ENCODE measurements at regions not wholly inside any gene's neighbourhood (a gene's known extent, or its start where the extent isn't known, plus 50 kb on each side); places are given as distances from the start of the nearest gene placed in this dataset.

DNA sequence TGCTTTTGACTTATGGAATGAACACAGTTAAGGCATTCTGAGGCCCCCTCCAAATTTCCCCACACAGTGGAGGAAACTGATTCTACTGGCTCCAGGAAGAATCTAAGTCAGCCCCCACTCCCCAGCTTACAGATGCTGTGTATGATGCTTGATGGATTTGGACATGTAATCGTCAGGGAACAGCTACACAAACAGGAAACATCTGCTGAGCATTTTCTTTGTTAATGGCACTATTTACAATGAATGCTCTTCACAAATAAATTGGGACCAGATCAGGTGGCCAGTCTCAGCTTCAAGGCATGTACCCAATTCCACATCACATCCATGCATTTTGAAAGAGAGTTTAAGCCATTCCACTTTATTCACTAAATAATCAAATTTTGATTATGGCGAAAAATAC, 562.3 kb downstream of the SOX11 start:
- H4K20me1 ChIP-seq (ENCODE audit: insufficient read depth) = no peaks in the 10 kb centered on the region
- no peaks in the 10 kb centered on the region for H3F3A ChIP-seq (ENCODE audit: insufficient read depth, low read length, poor library complexity, severe bottlenecking)
- no peak overlapping the region for H3K4me3 ChIP-seq (ENCODE audit: low read length)
- no peaks in the 10 kb centered on the region for H3K9me2 ChIP-seq (ENCODE audit: insufficient read depth, low read length)
- H2AFZ ChIP-seq (ENCODE audit: low read depth, low read length) = no peak overlapping the region
- no peak overlapping the region for H3K27ac ChIP-seq (ENCODE audit: low read length)
- no peaks in the 10 kb centered on the region for H3K9me3 ChIP-seq (ENCODE audit: low read length)
- H3K4me2 ChIP-seq (ENCODE audit: low read length) = no peak overlapping the region
- no peaks in the 10 kb centered on the region for H3K27me3 ChIP-seq (ENCODE audit: insufficient read depth, low read depth, low read length)
- no peaks in the 10 kb centered on the region for H3K36me3 ChIP-seq (ENCODE audit: insufficient read depth, low read length)
- H3K79me2 ChIP-seq (replicated peaks; ENCODE audit: insufficient read depth, low read length) = no peaks in the 10 kb centered on the region
- no peak overlapping the region for H3K9ac ChIP-seq (ENCODE audit: low read length)
- TF ChIP-seq MXI1 (conservative IDR thresholded peaks at IDR 0.05; ENCODE audit: poor library complexity, severe bottlenecking) (no peak), RAD21 (conservative IDR thresholded peaks at IDR 0.05) (no peak), POLR2AphosphoS5 (IDR thresholded peaks at IDR 0.05) (no peak), EZH2 (IDR thresholded peaks at IDR 0.05; ENCODE audit: borderline replicate concordance, insufficient read depth, low read length, poor library complexity, severe bottlenecking) (no peak)
- TF ChIP-seq, protein P1, sequence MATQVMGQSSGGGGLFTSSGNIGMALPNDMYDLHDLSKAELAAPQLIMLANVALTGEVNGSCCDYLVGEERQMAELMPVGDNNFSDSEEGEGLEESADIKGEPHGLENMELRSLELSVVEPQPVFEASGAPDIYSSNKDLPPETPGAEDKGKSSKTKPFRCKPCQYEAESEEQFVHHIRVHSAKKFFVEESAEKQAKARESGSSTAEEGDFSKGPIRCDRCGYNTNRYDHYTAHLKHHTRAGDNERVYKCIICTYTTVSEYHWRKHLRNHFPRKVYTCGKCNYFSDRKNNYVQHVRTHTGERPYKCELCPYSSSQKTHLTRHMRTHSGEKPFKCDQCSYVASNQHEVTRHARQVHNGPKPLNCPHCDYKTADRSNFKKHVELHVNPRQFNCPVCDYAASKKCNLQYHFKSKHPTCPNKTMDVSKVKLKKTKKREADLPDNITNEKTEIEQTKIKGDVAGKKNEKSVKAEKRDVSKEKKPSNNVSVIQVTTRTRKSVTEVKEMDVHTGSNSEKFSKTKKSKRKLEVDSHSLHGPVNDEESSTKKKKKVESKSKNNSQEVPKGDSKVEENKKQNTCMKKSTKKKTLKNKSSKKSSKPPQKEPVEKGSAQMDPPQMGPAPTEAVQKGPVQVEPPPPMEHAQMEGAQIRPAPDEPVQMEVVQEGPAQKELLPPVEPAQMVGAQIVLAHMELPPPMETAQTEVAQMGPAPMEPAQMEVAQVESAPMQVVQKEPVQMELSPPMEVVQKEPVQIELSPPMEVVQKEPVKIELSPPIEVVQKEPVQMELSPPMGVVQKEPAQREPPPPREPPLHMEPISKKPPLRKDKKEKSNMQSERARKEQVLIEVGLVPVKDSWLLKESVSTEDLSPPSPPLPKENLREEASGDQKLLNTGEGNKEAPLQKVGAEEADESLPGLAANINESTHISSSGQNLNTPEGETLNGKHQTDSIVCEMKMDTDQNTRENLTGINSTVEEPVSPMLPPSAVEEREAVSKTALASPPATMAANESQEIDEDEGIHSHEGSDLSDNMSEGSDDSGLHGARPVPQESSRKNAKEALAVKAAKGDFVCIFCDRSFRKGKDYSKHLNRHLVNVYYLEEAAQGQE (IDR thresholded peaks at IDR 0.05; ENCODE audit: borderline replicate concordance) = no peak

DNA sequence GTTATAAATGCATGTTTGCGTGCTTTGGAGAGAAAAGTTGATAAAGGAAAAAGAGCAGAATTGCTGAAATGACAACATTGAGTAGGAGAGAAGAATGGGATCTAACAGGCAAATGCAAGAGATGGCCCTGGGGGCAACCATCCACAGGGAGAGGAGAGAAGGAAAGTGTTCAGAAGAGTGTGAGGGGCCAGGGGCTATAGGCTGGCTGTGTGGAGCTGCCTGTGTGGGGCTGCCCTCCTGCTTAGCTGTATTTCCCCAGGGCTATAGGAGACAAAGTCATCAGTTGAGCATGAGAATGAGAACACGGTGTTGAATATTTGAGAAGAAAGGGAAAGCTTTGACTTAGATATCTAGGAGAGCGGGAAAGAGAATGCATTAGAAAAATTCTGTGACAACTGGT, 572.0 kb downstream of the SOX11 start:
- no peaks in the 10 kb centered on the region for H3K9me2 ChIP-seq (ENCODE audit: insufficient read depth, low read length)
- H3K4me2 ChIP-seq (ENCODE audit: low read length) = no peak overlapping the region
- no peaks in the 10 kb centered on the region for H3K27me3 ChIP-seq (ENCODE audit: insufficient read depth, low read depth, low read length)
- TF ChIP-seq MXI1 (conservative IDR thresholded peaks at IDR 0.05; ENCODE audit: poor library complexity, severe bottlenecking) = no peak
- no peak overlapping the region for H3K4me3 ChIP-seq (ENCODE audit: low read length)
- H3F3A ChIP-seq (ENCODE audit: insufficient read depth, low read length, poor library complexity, severe bottlenecking) = no peaks in the 10 kb centered on the region
- no peaks in the 10 kb centered on the region for H3K79me2 ChIP-seq (replicated peaks; ENCODE audit: insufficient read depth, low read length)
- peaks cover 3% of the 10 kb centered on the region for H3K9me3 ChIP-seq (ENCODE audit: low read length)
- H3K36me3 ChIP-seq (ENCODE audit: insufficient read depth, low read length) = no peaks in the 10 kb centered on the region
- H4K20me1 ChIP-seq (ENCODE audit: insufficient read depth) = no peaks in the 10 kb centered on the region
- no peak overlapping the region for H3K27ac ChIP-seq (ENCODE audit: low read length)
- no peak overlapping the region for H3K9ac ChIP-seq (ENCODE audit: low read length)
- no peak overlapping the region for H2AFZ ChIP-seq (ENCODE audit: low read depth, low read length)

DNA sequence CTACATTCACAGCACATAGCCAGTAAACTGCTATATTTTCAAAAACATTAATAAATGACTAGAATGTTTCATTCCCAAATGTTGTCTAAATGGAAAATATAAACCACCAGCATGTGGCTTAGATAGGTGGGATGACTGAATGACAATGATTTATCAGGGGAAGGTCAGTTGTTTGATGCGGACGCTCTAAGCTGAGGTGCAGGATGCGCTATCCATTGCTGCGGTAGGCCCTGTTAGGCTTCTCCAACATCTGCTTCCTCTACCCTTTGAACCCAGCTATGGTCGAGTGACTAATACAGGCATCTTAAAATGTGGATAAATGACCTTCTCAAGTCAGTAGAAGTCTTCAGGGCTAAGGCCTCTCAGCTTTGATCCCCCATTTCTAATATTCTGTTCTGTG, 584.2 kb downstream of the CMPK2 start:
- no peak overlapping the region for H3K27ac ChIP-seq (ENCODE audit: low read length)
- no peaks in the 10 kb centered on the region for H3K27me3 ChIP-seq (ENCODE audit: insufficient read depth, low read depth, low read length)
- no peaks in the 10 kb centered on the region for H3K9me2 ChIP-seq (ENCODE audit: insufficient read depth, low read length)
- no peaks in the 10 kb centered on the region for H3K9me3 ChIP-seq (ENCODE audit: low read length)
- no peaks in the 10 kb centered on the region for H3F3A ChIP-seq (ENCODE audit: insufficient read depth, low read length, poor library complexity, severe bottlenecking)
- H2AFZ ChIP-seq (ENCODE audit: low read depth, low read length) = no peak overlapping the region
- no peak for TF ChIP-seq EP300 (conservative IDR thresholded peaks at IDR 0.05; ENCODE audit: poor library complexity, severe bottlenecking)
- TF ChIP-seq RAD21 (conservative IDR thresholded peaks at IDR 0.05) = no peak
- no peak for TF ChIP-seq POLR2AphosphoS5 (IDR thresholded peaks at IDR 0.05)
- no peak for TF ChIP-seq SMC3 (conservative IDR thresholded peaks at IDR 0.05; ENCODE audit: poor library complexity)
- no peak for TF ChIP-seq MXI1 (conservative IDR thresholded peaks at IDR 0.05; ENCODE audit: poor library complexity, severe bottlenecking)
- TF ChIP-seq EZH2 (IDR thresholded peaks at IDR 0.05; ENCODE audit: borderline replicate concordance, insufficient read depth, low read length, poor library complexity, severe bottlenecking) = no peak
- TF ChIP-seq, protein P2, sequence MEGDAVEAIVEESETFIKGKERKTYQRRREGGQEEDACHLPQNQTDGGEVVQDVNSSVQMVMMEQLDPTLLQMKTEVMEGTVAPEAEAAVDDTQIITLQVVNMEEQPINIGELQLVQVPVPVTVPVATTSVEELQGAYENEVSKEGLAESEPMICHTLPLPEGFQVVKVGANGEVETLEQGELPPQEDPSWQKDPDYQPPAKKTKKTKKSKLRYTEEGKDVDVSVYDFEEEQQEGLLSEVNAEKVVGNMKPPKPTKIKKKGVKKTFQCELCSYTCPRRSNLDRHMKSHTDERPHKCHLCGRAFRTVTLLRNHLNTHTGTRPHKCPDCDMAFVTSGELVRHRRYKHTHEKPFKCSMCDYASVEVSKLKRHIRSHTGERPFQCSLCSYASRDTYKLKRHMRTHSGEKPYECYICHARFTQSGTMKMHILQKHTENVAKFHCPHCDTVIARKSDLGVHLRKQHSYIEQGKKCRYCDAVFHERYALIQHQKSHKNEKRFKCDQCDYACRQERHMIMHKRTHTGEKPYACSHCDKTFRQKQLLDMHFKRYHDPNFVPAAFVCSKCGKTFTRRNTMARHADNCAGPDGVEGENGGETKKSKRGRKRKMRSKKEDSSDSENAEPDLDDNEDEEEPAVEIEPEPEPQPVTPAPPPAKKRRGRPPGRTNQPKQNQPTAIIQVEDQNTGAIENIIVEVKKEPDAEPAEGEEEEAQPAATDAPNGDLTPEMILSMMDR (IDR thresholded peaks at IDR 0.05; ENCODE audit: poor library complexity, severe bottlenecking) = no peak
- no peak for TF ChIP-seq TAF1 (IDR thresholded peaks at IDR 0.05; ENCODE audit: low read depth)
- TF ChIP-seq, protein P1 (IDR thresholded peaks at IDR 0.05; ENCODE audit: borderline replicate concordance) = no peak
- H3K9ac ChIP-seq (ENCODE audit: low read length) = no peak overlapping the region
- H4K20me1 ChIP-seq (ENCODE audit: insufficient read depth) = no peaks in the 10 kb centered on the region
- H3K4me2 ChIP-seq (ENCODE audit: low read length) = no peak overlapping the region
- H3K79me2 ChIP-seq (replicated peaks; ENCODE audit: insufficient read depth, low read length) = no peaks in the 10 kb centered on the region
- no peaks in the 10 kb centered on the region for H3K36me3 ChIP-seq (ENCODE audit: insufficient read depth, low read length)
- H3K4me3 ChIP-seq (ENCODE audit: low read length) = no peak overlapping the region

All from neural cell (in vitro differentiated cells).